NB4 (cell line): ENCODE measurements at regions not wholly inside any gene's neighbourhood (a gene's known extent, or its start where the extent isn't known, plus 50 kb on each side); places are given as distances from the start of the nearest gene placed in this dataset.

Experiments
- DNase-seq: peaks from one replicate; pipeline ENCODE4 v3.0.0; 2010; ENCODE audit warnings: low read depth
- H3K4me3 ChIP-seq: one replicate; pipeline ENCODE4 v1.5.1; 2011; ENCODE audit warnings: mild to moderate bottlenecking, low read depth, low read length, moderate library complexity
- MYC ChIP-seq: IDR thresholded peaks from 2 replicates; pipeline ENCODE4 v1.6.1; 2011; ENCODE audit warnings: low read depth, low read length
- POLR2A ChIP-seq: IDR thresholded peaks from 2 replicates; pipeline ENCODE4 v1.6.1; 2011; ENCODE audit warnings: mild to moderate bottlenecking; ENCODE audit not compliant: insufficient read length; ENCODE audit errors: extremely low read depth
- TF ChIP-seq, protein P1 (sequence below): IDR thresholded peaks from 2 replicates; pipeline ENCODE4 v1.6.1; 2011; ENCODE audit warnings: low read depth, low read length
- TF ChIP-seq, protein P2 (sequence below): IDR thresholded peaks from one replicate; pipeline ENCODE4 v1.5.1; 2012; ENCODE audit warnings: low read depth, low read length

DNA sequence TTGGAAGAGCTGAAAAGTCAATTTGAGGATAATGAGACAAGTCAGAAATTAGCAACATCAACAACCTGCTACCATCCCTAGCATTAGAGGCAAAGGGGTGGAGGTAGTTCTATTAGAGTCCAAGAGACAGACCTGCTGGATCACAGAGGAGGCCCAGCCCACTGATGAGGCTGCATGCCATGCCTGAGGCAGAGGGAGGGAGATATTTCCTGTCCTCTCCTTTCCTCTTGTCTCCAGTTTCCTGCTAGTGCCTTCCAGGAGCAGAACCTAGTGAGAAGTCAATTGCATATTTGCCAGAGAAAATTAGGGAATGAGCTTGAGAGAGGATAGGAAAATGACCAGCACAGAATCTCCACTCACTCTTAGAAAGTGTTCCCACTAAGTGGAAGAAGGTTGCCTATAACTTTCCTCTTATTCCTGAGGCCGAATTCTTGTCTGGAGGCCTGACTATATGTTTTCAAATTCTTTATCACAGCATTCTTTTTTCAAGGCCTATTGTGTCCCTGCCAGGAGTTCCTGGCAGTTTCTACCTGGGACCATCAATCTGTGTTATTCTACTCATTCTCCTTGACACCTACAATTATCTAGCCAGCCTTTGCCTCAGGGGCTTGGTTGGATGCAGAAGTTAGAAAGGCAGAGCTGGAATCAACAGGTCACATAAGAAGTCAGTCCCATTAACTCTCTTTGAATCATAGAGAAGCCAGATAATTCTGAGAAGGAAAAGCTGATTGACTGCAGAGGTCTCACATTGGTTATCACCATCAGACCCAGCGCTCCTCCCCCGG lies 121.9 kb downstream of the EMP1 start:
- no peak overlapping the region for H3K4me3 ChIP-seq
- TF ChIP-seq POLR2A: no peak
- TF ChIP-seq, protein P1, sequence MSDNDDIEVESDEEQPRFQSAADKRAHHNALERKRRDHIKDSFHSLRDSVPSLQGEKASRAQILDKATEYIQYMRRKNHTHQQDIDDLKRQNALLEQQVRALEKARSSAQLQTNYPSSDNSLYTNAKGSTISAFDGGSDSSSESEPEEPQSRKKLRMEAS: no peak
- TF ChIP-seq MYC: no peak
- TF ChIP-seq, protein P2, sequence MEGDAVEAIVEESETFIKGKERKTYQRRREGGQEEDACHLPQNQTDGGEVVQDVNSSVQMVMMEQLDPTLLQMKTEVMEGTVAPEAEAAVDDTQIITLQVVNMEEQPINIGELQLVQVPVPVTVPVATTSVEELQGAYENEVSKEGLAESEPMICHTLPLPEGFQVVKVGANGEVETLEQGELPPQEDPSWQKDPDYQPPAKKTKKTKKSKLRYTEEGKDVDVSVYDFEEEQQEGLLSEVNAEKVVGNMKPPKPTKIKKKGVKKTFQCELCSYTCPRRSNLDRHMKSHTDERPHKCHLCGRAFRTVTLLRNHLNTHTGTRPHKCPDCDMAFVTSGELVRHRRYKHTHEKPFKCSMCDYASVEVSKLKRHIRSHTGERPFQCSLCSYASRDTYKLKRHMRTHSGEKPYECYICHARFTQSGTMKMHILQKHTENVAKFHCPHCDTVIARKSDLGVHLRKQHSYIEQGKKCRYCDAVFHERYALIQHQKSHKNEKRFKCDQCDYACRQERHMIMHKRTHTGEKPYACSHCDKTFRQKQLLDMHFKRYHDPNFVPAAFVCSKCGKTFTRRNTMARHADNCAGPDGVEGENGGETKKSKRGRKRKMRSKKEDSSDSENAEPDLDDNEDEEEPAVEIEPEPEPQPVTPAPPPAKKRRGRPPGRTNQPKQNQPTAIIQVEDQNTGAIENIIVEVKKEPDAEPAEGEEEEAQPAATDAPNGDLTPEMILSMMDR: no peak
- DNase-seq: no peak

DNA sequence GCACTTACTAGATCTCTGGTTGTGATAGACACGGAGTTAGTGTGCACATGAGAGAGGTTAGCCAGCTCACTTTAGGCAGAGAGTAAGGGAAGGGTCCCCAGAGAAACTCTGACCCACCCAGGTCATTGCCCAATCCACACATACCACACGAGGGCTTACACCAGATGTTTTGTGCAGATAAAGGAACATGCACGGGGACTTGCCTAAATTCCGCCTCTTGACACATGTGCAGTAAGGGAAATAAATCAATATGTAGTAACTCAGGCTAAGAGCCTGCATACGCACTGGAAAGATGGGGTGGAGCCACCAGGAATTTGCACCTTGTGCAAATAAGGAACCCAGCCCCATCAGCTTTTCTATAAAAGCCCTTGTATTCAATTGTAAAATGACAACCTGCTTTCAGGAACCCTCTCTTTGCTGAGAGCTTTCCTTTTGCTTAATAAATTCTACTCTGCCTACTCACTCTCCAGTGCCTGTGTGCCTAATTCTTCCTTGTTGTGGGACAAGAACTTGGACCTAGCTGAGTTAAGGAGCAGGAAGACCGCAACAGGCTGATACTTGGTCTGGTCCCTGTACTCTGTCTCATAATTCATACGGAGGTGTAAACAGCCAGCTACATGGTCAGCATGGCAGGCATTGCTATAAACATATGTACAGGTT lies 120.2 kb downstream of the EMP1 start:
- no peak overlapping the region for H3K4me3 ChIP-seq
- no peak for TF ChIP-seq MYC
- peak; percentile 35 for DNase-seq

DNA sequence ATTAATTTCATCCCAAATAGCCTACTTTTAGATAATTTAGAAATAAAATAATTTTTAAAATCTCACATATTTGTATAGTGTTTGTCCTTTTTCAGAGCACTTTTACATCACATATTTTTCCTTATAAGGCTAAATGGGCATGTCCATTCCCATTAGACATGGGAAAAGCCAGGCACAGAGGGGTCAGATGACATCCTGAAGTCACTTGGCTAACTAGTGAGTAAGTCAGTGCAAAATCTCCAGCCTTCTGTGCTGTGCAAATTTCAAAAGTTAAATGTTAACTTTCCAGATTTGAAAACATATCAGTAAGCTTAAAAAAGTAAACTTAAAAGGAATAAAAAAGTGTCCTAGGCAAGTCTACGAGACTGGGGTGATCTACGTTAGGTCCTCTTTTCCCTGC lies 117.4 kb downstream of the EMP1 start:
- DNase-seq: no peak
- TF ChIP-seq MYC: no peak
- TF ChIP-seq POLR2A: no peak
- TF ChIP-seq, protein P1: no peak
- TF ChIP-seq, protein P2: no peak
- H3K4me3 ChIP-seq: no peak overlapping the region

DNA sequence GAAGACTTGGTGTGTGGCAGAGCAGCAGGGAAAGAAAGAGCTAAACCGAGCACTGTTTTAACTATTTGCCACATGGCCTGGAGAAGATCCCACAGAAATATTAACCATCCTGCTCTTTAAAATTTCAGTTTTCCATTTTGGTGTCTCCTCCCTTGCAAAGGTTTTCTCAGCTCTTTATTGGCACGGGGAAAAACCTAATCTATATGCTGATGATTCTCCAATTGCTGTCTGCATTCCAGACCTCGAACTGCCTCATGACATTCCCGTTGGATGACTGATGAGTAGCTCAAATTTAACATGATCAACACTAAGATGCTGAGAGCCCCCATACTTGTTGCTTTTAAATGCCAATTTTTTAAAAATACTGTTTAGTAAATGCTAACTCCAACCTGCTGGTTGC lies 115.0 kb downstream of the EMP1 start:
- TF ChIP-seq POLR2A: no peak
- TF ChIP-seq, protein P2: no peak
- TF ChIP-seq, protein P1: no peak
- no peak for TF ChIP-seq MYC
- DNase-seq: no peak
- H3K4me3 ChIP-seq: no peak overlapping the region

DNA sequence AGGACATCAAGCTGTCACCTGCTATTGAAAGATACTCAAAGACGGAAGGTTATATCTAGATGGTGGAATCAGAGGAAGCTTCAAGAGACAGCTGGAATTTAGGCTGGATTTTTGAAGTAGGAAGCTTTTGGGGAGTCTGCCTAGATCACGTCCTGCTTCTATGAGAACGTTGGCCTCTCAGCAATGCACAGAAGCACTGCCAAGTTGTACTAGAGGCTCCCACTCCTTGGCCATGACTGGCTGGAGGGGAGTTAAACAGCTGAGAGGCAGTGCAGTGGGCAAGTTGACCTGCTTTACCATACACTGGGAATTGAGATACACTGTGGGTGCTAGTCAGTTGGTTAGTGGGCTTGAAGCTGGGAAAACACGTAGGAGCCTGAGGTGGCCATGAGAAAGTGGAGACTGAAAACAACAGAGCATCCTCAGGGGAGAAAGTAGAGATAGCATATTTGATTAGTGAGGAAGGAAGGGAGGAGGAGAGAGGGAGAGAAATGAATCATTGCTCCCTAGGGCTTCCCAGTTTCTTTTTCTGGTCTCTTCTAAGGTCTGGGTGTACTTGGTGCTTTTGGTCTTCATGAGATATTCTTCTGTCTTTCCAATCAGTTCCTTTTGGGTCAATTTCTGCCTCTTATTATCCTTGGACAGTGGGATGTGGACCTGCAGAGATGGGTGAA lies 110.8 kb downstream of the EMP1 start:
- no peak overlapping the region for H3K4me3 ChIP-seq
- DNase-seq: no peak
- TF ChIP-seq, protein P1: no peak
- TF ChIP-seq MYC: no peak
- TF ChIP-seq, protein P2: no peak
- no peak for TF ChIP-seq POLR2A

DNA sequence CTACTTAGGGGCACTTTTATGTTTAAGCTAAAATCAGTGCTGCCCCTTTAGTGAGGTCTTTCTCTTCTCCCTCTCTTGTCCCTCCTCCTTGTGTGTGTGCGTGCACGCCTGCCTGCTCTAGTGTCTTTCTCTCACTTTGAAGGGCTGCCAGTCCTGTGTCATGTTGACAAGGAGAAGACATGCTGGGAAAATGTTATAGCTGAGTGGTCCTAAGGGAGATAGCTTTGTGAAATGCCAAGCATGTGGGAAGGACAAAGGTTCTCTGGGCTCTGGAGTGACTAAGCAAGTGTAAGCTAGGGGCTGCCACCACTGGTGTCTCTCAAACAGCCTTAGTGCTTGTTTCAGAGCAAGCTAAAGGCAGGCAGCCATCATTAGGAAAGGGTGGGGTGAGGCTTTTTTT lies 108.4 kb downstream of the EMP1 start:
- no peak for DNase-seq
- TF ChIP-seq, protein P2: no peak
- TF ChIP-seq POLR2A (no peak), MYC (no peak)
- TF ChIP-seq, protein P1: no peak

More for the DNA sequence above, 108.4 kb downstream of the EMP1 start:
- no peak overlapping the region for H3K4me3 ChIP-seq
